Neural cell (in vitro differentiated cells): ENCODE measurements at regions not wholly inside any gene's neighbourhood (a gene's known extent, or its start where the extent isn't known, plus 50 kb on each side); places are given as distances from the start of the nearest gene placed in this dataset.

Experiments used
- H2AFZ ChIP-seq: fragments of 200-600, 300-800 bp; sonication (generic), shearing (Covaris generic); 2 replicates; pipeline ENCODE4 v1.6.0; 2014; ENCODE audit warnings: low read depth, mild to moderate bottlenecking, antibody characterized with exemption, low read length, moderate library complexity
- H3F3A ChIP-seq: fragments of 200-600 bp; shearing (Covaris generic); 2 replicates; pipeline ENCODE4 v1.6.1; 2016; ENCODE audit warnings: mild to moderate bottlenecking, moderate library complexity, mixed read lengths, antibody characterized with exemption, low read length; ENCODE audit not compliant: insufficient read depth, poor library complexity, severe bottlenecking
- H3K27ac ChIP-seq: fragments of 200-600, 300-800 bp; sonication (generic), shearing (Covaris generic); 2 replicates; pipeline ENCODE4 v1.5.1; 2014; ENCODE audit warnings: mild to moderate bottlenecking, low read length, moderate library complexity
- H3K27me3 ChIP-seq: fragments of 300-800, 200-600 bp; sonication (generic), shearing (Covaris generic); 2 replicates; pipeline ENCODE4 v1.6.0; 2014; ENCODE audit warnings: mild to moderate bottlenecking, low read depth, low read length, moderate library complexity; ENCODE audit not compliant: insufficient read depth
- H3K36me3 ChIP-seq: fragments of 300-800, 200-600 bp; sonication (generic), shearing (Covaris generic); 2 replicates; pipeline ENCODE4 v1.5.1; 2014; ENCODE audit warnings: mild to moderate bottlenecking, antibody characterized with exemption, low read length, moderate library complexity; ENCODE audit not compliant: insufficient read depth
- H3K4me2 ChIP-seq: fragments of 300-800, 200-600 bp; sonication (generic), shearing (Covaris generic); 2 replicates; pipeline ENCODE4 v1.6.0; 2014; ENCODE audit warnings: mild to moderate bottlenecking, low read length
- H3K4me3 ChIP-seq: fragments of 300-800, 200-600 bp; sonication (generic), shearing (Covaris generic); 2 replicates; pipeline ENCODE4 v1.5.1; 2014; ENCODE audit warnings: mild to moderate bottlenecking, low read length, moderate library complexity
- H3K79me2 ChIP-seq: fragments of 200-600 bp; shearing (Covaris generic); replicated peaks from 2 replicates; pipeline ENCODE4 v1.6.0; 2014; ENCODE audit warnings: mild to moderate bottlenecking, low read length, moderate library complexity; ENCODE audit not compliant: insufficient read depth
- H3K9ac ChIP-seq: fragments of 300-800, 200-600 bp; sonication (generic), shearing (Covaris generic); 2 replicates; pipeline ENCODE4 v1.6.1; 2016; ENCODE audit warnings: mild to moderate bottlenecking, low read length, mixed read lengths
- H3K9me2 ChIP-seq: fragments of 200-600 bp; shearing (Covaris generic); 2 replicates; pipeline ENCODE4 v1.6.1; 2016; ENCODE audit warnings: mild to moderate bottlenecking, low read length, mixed read lengths; ENCODE audit not compliant: insufficient read depth
- H3K9me3 ChIP-seq: fragments of 200-600, 300-800 bp; sonication (generic), shearing (Covaris generic); 2 replicates; pipeline ENCODE4 v1.6.1; 2016; ENCODE audit warnings: mild to moderate bottlenecking, mixed run types, low read length, moderate library complexity, mixed read lengths
- H4K20me1 ChIP-seq: fragments of 200-600 bp; shearing (Covaris generic); 2 replicates; pipeline ENCODE4 v1.6.1; 2016; ENCODE audit warnings: mild to moderate bottlenecking, mixed run types; ENCODE audit not compliant: insufficient read depth
- CTCF ChIP-seq: fragments of 450-650 bp; IDR thresholded peaks from 2 replicates; pipeline ENCODE4 v1.5.1; 2014; ENCODE audit warnings: antibody characterized with exemption, mild to moderate bottlenecking, moderate library complexity; ENCODE audit not compliant: poor library complexity, severe bottlenecking
- EP300 ChIP-seq: fragments of 450-650 bp; conservative IDR thresholded peaks from 2 replicates; pipeline ENCODE4 v1.6.1; 2014; ENCODE audit warnings: antibody characterized with exemption, mild to moderate bottlenecking, moderate library complexity; ENCODE audit not compliant: poor library complexity, severe bottlenecking
- EZH2 ChIP-seq: fragments of 200-600, 300-800 bp; shearing (Covaris generic), sonication (generic); IDR thresholded peaks from 2 replicates; pipeline ENCODE4 v1.6.1; 2014; ENCODE audit warnings: antibody characterized with exemption, low read length, borderline replicate concordance, mild to moderate bottlenecking; ENCODE audit not compliant: insufficient read depth, poor library complexity, severe bottlenecking
- MXI1 ChIP-seq: fragments of 450-650 bp; conservative IDR thresholded peaks from 2 replicates; pipeline ENCODE4 v1.6.1; 2014; ENCODE audit warnings: antibody characterized with exemption, mild to moderate bottlenecking; ENCODE audit not compliant: poor library complexity, severe bottlenecking
- POLR2AphosphoS5 ChIP-seq: IDR thresholded peaks from 2 replicates; pipeline ENCODE4 v1.6.1; 2012
- RAD21 ChIP-seq: fragments of 450-650 bp; conservative IDR thresholded peaks from 2 replicates; pipeline ENCODE4 v1.6.1; 2014; ENCODE audit warnings: antibody characterized with exemption, mild to moderate bottlenecking, moderate library complexity
- SMC3 ChIP-seq: fragments of 450-650 bp; conservative IDR thresholded peaks from 2 replicates; pipeline ENCODE4 v1.6.1; 2014; ENCODE audit warnings: antibody characterized with exemption, mild to moderate bottlenecking, moderate library complexity; ENCODE audit not compliant: poor library complexity
- TAF1 ChIP-seq: IDR thresholded peaks from 2 replicates; pipeline ENCODE4 v1.6.1; 2012; ENCODE audit warnings: low read depth
- TF ChIP-seq, protein P1 (sequence below): IDR thresholded peaks from 2 replicates; pipeline ENCODE4 v1.6.1; 2012; ENCODE audit warnings: borderline replicate concordance

GRCh38 chr1:194176212-194176611 lies 989.8 kb upstream of the B3GALT2 start:
- TF ChIP-seq CTCF: no peak
- TF ChIP-seq MXI1: no peak
- Histone ChIP-seq H3K79me2 (no peaks in the 10 kb centered on the region), H3K27me3 (no peaks in the 10 kb centered on the region), H3K27ac (no peak overlapping the region), H3K9me3 (no peaks in the 10 kb centered on the region), H4K20me1 (no peaks in the 10 kb centered on the region), H3K9ac (no peak overlapping the region), H3K9me2 (no peaks in the 10 kb centered on the region), H3K36me3 (no peaks in the 10 kb centered on the region), H3K4me3 (no peak overlapping the region), H3F3A (no peaks in the 10 kb centered on the region), H2AFZ (no peak overlapping the region), H3K4me2 (no peak overlapping the region)

GRCh38 chr1:194175251-194175650 lies 988.8 kb upstream of the B3GALT2 start:
- Histone ChIP-seq H3K9ac (no peak overlapping the region), H3K36me3 (no peaks in the 10 kb centered on the region), H4K20me1 (no peaks in the 10 kb centered on the region), H3K9me2 (no peaks in the 10 kb centered on the region), H3F3A (no peaks in the 10 kb centered on the region), H3K4me3 (no peak overlapping the region), H3K4me2 (no peak overlapping the region), H3K9me3 (no peaks in the 10 kb centered on the region), H3K27me3 (no peaks in the 10 kb centered on the region), H3K79me2 (no peaks in the 10 kb centered on the region), H3K27ac (no peak overlapping the region), H2AFZ (no peak overlapping the region)
- TF ChIP-seq SMC3 (no peak), EZH2 (no peak), POLR2AphosphoS5 (no peak), MXI1 (no peak), EP300 (no peak), CTCF (no peak), RAD21 (no peak), TAF1 (no peak)
- TF ChIP-seq, protein P1, sequence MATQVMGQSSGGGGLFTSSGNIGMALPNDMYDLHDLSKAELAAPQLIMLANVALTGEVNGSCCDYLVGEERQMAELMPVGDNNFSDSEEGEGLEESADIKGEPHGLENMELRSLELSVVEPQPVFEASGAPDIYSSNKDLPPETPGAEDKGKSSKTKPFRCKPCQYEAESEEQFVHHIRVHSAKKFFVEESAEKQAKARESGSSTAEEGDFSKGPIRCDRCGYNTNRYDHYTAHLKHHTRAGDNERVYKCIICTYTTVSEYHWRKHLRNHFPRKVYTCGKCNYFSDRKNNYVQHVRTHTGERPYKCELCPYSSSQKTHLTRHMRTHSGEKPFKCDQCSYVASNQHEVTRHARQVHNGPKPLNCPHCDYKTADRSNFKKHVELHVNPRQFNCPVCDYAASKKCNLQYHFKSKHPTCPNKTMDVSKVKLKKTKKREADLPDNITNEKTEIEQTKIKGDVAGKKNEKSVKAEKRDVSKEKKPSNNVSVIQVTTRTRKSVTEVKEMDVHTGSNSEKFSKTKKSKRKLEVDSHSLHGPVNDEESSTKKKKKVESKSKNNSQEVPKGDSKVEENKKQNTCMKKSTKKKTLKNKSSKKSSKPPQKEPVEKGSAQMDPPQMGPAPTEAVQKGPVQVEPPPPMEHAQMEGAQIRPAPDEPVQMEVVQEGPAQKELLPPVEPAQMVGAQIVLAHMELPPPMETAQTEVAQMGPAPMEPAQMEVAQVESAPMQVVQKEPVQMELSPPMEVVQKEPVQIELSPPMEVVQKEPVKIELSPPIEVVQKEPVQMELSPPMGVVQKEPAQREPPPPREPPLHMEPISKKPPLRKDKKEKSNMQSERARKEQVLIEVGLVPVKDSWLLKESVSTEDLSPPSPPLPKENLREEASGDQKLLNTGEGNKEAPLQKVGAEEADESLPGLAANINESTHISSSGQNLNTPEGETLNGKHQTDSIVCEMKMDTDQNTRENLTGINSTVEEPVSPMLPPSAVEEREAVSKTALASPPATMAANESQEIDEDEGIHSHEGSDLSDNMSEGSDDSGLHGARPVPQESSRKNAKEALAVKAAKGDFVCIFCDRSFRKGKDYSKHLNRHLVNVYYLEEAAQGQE: no peak
